Activated CD8-positive, alpha-beta memory T cell treated with anti-CD3 and anti-CD28 coated beads for 1 hour (primary cell): ENCODE measurements at regions not wholly inside any gene's neighbourhood (a gene's known extent, or its start where the extent isn't known, plus 50 kb on each side); places are given as distances from the start of the nearest gene placed in this dataset.
"Not testable (repeated sequence)": the region's sequence is repeated elsewhere in the genome, so short reads cannot be mapped to it uniquely, and the experiment has no call there.

Source experiments
- DNase-seq, 2 donors: peaks; one replicate each; pipeline ENCODE4 v3.0.0-alpha.2; 2020; ENCODE audit warnings: low read depth in 1 of 2; ENCODE audit errors: extremely low read depth in 1 of 2

DNA sequence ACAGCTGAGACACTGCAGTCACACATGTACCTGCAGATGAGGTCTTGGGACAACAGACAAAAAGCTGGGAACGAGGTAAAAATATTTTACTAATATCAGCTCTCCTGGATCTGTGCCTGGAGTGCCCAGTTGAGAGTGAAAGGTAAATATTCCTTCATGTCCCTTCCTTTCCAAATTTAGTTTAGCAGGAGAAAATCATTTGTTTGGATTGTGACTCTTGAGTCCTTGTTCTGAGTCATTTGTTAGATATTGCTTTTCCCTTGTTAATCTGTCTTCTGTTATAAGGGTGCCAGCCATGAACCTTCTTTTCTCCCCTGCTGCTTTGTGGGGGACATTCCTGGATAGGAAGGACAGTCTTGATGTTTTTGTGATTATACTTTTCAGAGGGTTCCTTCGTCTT lies 329.2 kb downstream of the DSC3 start:
- DNase-seq, result no peak

DNA sequence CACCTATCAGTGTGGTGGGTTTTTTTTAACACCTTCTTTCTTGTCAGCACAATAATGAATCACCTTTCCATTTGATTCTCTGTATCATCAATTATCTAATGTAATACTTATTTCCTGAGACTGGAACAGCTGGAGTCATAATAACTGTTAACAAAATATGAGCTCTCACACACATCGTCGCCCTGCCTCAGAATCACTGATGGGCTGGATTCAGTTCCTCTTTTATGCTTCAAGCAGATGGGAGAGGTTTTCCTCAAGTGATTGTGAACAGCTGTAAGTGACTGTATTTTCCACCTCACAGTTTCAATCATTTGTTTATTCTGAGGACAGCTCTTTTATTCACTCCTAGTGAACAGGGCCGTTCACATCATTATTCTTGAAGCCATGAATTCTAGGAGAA lies 330.2 kb downstream of the DSC3 start:
- DNase-seq, result no peak

DNA sequence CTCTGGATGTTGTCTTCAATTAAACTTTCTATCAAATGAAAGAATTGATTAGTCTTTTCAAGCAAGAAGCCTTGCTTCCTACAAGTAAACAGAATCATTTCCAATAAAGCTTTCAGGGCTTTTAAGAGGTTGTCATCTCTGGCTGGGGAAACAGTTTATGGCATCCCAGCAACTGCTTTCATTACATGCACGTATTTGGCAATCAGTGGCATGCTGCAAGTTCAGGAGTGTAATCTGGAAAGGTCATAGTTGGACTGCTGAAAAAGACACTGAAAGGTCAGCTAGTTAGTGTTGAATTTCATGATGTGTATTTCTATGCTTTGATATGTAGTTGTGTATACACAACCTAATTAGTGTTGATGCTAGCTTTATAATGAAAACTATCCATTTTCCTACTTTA lies 332.9 kb downstream of the DSC3 start:
- no peak for DNase-seq

DNA sequence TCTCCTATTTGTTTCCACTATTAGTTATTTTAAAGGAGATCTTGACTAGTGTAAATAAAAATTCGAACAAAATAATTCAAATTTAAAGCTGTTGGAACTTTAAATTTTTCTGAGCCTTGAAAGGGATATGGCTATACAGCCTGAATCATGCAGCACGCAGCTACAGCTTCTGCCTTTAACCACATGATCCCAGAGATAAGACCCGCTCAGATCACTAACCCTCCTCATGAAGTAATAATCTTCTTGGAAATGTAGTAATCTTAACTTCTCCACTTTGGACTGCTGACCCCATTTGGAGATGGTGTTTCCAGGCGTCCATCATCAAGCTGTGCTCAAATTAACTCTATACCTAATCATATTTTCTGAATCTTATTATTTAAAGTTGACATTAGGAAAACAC lies 336.6 kb downstream of the DSC3 start:
- DNase-seq, result no peak

DNA sequence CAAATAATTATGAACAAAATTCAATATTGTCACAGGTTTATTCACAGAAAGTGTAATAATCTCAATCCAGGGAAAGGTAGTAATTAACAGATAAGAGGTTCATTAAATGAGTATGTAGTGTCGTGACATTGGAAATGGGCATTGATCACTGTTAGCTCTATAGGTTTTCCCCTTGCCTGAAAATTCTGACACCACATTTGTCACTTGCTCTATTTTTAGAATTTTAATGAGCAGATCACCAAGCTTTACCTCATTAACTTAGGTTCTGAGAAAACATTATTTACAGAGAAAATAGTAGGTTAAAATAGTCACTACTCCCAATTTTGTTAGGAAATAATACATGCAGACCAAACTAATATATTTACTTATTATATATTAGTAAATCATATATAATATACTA lies 344.0 kb downstream of the DSC3 start:
- DNase-seq, result no peak

DNA sequence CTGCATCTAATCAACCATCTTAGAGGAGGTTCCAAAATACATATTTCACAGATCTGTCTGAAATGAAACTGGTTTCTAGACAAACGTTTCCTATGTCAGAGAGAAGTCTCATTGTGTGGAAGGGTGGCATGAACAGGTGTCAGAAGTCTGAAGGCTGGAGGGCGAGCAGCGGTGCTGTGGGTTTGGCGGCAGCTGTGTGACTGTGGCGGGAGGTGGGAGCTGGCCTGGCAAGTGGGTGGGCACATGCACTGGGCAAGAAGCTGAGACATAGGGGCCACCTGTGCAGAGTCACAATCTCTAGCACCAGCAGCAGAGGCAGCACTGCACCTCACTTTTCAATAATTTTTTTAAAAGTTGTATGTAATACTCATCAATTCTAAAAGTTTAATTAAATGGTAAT lies 346.3 kb downstream of the DSC3 start:
- no peak for DNase-seq

DNA sequence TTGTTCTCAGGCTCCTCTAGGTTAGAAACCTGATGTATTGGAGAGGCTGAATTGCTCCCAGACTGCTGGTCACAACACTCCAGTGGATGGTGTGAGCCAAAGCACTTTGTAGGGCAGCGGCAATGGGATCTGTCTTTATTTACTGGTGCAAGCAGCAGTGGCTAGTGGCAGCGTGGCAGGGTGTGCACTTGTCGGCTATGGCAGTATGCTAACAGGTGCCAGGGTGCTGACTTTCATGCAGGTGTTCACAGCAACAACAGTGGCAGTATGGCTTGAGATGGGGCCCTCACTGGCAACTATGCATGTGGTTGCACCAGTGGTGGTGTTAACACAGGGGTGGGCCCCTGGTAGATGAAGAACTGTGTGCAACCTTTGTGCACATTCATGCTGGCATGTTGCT lies 347.8 kb downstream of the DSC3 start:
- DNase-seq, result no peak

DNA sequence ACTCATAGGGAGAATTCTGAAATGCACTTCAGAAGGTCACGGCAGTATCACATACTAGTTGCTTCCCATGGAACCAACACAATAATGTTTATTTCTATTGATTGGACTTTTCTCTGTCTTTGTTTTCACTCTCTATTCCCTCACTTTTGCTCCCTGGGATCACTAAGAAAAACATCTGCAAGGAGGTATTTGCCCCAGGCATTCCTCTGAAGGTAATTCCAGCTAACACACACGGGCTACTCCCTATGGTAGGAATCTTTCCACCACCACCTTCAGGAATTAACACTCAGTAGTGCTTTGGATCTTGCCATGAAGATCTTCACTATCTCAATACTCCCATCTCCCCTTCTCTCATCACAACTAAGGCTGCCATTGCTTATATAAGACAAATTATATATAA lies 353.3 kb downstream of the DSC3 start:
- DNase-seq, result no peak

DNA sequence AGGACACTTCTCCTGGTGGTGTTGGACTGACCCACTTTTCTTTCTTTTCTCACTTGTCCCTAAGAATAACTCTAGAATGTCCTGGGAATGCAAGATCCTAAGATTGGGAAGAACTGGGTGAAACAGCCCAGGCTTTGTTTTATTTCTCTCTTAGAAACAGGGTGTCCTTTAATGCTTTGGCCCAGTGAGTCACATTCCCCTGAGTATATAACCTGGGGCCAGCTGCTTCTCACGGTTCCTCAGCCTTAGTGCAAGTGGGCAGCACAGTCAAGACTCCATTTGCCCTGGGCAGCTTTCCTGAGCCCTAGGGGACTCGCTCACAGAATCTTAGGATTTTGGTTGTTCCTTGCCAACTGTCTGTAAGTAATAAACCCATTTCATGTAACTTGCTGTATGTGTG lies 355.0 kb downstream of the DSC3 start:
- no peak for DNase-seq

DNA sequence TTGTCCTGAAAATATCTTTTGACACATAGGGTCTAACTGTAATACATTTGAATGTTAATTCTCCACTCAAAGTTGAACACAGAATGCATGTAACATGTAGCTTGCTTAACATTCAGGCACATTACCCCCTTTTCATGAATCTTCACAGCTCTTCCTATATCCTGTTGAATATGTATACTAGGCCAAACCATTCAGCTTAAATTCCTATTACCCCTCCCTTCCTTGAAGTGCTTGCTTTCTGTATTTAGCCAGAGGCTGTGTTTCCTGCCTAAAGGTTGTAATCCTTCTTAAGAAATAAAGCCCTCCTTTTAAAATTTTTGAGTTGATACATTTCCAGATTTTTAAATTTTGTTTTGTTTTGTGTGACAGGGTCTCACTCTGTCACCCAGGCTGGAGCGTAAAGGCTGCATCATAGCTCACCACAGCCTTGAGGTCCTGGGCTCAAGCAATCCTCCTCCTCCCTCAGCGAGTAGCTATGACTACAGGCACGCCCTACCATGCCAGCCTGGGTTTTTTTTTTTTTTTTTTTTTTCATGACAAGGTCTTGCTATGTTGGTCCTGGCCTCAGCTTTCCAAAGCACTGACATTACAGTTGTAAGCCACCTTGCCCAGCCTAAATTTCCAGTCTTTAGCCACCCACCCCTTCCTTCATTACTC lies 357.6 kb downstream of the DSC3 start:
- DNase-seq, result no peak

DNA sequence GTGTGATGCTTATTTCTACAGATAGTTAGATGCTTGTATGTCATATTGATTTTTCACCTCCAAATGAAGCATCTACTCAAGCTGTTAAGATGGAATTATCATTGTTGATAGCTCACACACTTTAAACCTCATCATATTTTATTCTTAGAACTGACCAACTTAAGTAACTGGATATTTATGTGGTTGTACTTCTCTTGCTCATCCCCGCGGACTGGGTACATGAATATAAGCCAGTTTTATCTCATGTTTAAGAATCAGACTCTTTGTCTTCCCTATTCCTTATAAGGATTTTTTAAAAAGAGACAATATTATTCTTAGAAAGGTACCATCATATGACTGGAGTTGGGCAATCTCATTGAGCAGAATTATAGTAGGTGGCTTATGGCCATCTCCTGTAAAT lies 358.7 kb downstream of the DSC3 start:
- no peak for DNase-seq

DNA sequence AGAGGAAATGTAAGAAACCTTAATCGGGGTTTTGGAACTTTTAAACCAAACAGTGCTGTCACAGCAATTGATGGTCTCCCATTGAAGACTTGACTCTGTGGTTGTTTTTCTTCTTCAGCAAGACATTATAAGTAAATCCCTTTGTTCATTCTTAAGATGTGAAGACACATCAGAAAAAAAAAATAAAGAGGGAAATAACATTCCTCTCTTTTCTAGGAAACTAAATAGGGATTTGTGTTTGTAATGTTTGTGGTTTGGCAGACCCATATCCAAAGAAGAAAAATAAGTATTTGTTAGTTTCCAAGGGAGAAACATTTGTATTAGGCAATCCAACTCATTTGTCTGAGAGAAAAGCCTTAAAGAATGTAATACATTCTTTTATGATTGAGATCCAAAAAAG lies 359.9 kb downstream of the DSC3 start:
- no peak for DNase-seq

DNA sequence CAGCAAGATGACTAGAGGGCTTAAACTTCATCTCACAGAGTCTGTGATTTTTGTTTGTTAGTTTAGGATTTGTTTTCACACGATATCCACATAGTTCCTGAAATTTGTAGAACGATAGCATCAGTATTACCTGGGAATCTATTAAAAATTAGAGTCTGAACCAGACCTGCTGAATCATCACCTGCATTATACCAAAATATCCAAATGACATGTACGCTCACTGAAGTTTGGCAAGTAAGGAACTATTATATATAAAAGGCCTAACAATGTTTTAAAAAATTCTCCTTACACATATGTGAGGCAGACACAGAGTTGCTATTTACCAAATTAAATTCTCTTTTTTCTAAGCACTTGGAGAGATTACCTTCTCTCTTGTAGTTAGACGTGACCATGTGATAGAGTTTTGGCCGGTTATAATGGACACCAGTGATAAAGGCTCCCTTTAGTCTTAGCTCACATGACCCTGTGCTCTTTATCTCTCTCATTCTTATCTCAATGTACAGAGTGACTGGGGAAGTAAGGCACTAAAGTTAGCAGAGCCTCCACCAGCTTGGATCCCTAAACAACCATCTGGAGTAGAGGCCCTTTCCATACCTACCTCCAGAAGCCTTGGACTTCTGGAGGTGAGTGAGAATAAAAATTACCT lies 363.1 kb downstream of the DSC3 start:
- no peak for DNase-seq

DNA sequence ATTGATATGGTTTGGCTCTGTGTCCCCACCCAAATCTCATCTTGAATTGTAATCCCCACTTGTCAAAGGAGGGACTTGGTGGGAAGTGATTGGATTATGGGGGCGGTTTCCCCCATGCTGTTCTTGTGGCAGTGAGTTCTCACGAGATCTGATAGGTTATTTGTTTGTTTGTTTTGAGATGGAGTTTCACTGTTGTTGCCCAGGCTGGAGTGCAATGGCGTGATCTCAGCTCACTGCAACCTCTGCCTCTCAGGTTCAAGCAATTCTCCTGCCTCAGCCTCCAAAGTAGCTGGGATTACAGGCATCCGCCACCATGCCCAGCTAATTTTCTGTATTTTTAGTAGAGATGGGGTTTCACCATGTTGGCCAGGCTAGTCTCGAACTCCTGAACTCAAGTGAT lies 364.7 kb downstream of the DSC3 start:
- DNase-seq, result not testable (repeated sequence)

DNA sequence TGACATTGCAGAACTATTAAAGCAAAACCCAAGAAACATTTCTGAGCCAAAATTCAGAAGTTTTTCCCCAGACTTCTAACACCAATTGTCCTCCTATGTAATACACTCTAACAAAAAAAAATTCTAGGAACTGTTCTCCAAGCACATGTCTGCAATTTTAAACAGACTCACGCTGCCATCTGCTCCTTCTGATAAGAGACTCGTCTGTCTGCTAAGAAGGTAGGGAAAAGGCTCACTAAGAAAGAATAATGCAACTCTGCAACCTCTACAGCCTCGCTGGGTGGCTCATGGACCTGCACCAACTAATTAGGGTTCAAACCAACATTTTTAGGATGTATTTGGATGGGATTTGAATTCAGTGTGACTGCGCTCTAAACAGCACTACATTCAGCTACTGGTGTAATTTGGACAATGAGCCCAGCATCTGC lies 366.5 kb downstream of the DSC3 start:
- no peak for DNase-seq

DNA sequence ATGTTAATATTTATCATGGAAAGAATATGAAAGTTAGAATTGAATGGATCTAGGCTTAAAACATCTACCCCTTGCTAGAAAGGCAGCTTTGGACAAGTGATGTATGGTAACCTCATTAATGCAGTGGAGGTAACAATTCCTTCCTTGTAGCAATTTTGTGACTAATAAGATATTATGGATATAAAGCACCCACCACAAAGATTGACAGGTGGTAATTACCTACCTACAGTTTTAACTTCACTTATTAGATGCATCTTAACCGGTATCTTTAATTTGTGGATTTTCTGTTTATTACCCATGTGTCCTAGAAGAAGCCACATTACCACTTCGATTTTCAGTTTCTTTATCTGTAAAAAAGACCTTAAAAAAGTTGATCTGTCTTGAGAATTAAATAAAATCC lies 367.0 kb downstream of the DSC3 start:
- no peak for DNase-seq

DNA sequence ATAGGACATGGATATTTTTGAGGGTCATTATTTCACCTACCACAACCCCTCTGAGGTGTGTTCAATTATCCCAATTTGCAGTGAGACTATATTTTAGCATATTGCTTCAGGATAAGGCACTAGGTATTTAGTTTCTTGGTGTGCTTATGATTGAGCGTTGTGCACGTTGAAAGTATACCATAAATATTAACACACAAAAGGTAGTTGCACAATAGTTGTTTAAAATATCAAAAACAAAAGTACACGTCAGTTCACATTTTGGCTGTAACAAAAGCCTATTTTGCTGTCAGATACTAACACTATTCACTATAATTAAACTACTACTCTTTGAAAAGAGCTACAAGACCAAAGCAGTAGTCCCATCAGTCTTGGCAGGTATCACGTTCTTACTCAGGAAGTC lies 367.5 kb downstream of the DSC3 start:
- no peak for DNase-seq

DNA sequence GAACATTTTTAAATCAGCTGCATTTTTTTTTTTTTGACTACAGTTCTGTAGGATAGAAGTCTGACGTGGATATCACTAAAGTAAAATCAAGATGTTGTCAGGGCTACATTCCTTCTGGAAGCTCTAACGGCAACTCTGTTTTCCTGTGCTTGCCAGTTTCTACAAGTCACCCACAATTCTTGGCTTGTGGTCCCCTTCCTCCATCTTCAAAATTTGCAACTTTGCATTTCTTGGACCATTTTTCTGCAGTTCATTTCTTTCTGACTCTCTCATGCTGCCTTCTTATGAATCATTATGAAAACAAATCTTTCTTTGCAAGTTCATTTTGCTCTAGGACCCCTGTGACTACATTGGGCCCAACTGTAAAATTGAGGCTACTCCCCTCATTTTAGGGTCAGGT lies 367.9 kb downstream of the DSC3 start:
- no peak for DNase-seq

DNA sequence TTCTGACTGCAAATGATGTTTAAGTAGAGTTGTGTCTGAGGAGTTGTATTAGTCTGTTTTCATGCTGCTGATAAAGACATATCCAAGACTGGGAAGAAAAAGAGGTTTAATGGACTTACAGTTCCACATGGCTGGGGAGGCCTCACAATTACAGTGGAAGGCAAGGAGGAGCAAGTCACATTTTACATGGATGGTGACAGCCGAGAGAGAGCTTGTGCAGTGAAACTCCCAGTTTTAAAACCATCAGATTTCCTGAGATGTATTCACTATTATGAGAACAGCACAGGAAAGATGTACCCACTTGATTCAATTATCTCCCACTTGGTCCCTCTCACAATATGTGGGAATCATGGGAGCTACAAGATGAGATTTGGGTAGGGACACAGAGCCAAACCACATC lies 370.1 kb downstream of the DSC3 start:
- DNase-seq, result not testable (repeated sequence)

DNA sequence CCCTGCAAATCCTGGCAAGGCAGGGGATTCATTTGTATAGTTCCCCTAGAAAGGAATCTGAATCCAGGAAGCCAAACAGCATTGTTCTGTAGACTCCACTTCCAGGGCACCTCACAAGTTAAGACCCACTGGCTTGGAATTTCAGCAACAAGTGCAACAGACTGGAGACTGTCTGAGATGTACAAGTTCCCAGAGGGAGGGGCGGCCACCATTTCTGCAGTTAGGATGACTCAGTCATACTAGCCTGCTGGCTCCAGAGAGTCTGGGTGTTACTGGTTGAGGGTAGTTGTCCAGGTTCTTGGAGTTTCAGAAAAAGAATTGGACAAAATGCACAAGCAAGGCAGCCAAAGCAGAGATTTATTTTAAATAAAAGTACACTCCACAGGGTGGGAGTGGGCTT lies 384.2 kb downstream of the DSC3 start:
- no peak for DNase-seq

DNA sequence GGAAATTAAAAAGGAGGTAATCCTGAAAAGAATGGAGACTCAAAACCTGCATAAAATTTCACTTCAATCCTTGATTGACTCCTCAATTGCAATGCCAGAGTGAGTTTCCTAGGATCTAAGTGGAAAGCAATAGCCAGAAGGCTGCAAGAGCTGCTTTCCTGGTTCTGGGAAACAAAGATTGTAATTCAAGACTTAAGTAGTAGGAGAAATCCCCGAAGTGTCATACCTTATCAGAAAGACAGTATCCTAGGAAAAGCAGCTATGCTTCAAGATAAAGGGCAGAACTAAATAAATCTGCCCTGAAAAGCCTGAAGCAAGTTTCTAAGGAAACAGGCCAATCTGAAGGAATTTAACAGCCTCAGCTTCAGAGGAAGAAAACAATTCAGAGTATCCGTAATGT lies 390.2 kb downstream of the DSC3 start:
- DNase-seq, result no peak

DNA sequence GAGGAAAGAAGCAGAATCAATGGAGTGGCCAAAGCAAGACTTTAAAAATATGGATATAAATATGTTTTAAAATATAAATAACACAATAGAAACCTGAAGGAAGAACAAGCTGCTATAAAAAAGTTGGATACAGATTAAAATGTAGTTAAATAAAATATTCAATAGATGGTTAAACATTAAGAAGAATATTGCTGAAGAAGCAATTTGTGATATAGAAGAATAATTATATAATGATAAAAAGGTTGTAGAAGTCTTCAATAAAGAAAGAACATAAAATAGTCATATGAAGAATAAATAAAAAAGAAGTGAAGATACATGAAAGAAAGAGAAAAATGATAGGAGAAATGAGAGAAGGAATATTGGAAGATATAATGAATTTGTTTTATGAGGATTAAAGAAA lies 392.0 kb downstream of the DSC3 start:
- no peak for DNase-seq

DNA sequence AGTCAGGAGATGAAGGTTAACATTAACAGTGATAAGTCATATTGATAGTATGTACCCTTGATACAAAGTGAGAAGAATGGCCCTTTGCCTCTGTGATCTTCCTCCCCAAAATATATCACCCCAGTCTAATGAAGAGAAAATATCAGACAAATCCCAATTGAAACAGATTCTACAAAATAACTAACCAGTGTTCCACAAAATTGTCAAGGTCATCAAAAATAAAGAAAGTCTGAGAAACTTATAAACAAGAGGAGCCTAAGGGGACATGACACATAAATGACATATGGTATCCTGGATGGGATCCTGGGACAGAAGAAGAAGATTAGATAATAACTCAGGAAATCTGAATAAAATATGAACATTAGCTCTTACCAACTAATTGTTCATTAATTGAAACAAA lies 398.4 kb downstream of the DSC3 start:
- DNase-seq, result no peak
